Activated gamma-delta T cell (primary cell): ENCODE measurements at regions not wholly inside any gene's neighbourhood (a gene's known extent, or its start where the extent isn't known, plus 50 kb on each side); places are given as distances from the start of the nearest gene placed in this dataset.

Experiments used
- DNase-seq: peaks from one replicate; lab custom pipeline; 2025; lab: John Stamatoyannopoulos, UW

GRCh38 chr4:127533028-127533700 lies 99.6 kb upstream of the INTU start:
- no peak for DNase-seq

DNA sequence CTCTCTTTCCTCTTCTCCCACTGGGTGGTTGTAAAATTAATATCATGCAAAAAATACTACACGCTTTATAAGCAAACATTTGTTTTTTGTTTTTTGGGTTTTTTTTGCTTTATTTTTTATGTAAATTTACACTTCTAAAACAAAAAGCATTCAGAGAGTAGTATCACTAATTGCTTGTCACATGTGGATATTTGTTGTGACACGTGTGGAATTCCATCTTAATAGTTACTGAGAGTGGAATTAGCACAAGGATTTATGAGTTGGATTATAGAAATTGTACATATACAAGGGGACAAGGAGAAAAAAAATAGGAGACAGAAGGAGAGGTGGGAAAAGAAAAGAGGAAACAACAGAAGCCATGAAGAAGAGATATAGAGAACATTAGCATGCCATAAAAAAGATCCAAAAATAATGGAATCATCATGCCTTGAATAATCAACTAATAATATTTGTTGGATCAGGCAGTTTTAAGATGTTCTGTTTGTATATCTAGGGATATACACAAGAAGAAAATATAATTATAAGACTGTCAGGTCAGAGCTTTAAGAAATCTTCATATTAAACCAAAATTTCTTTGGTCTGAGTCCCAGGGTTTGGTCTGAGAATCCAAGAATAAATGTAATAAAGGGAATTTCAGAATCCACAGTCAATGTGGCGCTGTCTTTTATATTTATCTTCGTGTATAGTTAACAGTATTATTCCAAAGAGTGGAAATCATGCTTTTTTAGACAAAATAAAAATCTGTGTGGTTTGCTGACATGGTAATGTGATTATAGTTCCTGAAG lies 98.5 kb upstream of the INTU start:
- DNase-seq: no peak

- no peak for DNase-seq
Measured at GRCh38 chr4:127538016-127538415, 94.7 kb upstream of the INTU start.

DNA sequence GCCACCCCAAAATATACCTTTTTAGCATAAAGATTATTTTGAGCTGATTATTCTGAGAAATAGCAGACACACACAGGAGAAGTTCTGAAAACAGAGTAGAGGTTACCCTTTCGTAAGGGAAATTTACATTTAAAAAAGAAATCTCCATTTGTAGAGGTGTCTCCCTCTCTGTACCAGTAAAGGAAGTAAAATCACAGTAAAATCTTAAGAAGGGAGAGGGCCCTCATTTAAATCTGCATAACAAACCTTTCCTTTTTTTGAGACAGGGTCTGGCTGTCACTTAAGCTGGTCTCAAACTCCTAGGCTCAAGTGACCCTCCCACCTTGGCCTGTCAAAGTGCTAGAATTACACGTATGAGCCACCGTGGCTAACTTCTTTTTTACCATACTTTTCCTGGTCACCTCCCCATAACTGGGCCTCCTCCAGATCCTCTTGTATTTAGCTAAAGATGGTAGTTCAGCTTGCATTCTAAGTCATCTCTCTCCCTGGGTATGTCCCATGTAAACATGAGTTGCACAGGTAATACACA lies 92.2 kb upstream of the INTU start:
- DNase-seq: no peak

GRCh38 chr4:127545271-127545670 lies 87.5 kb upstream of the INTU start:
- DNase-seq: no peak

- no peak for DNase-seq
Measured at GRCh38 chr4:127548990-127549925, 83.5 kb upstream of the INTU start.

GRCh38 chr4:127555106-127555505 lies 77.7 kb upstream of the INTU start:
- no peak for DNase-seq

DNA sequence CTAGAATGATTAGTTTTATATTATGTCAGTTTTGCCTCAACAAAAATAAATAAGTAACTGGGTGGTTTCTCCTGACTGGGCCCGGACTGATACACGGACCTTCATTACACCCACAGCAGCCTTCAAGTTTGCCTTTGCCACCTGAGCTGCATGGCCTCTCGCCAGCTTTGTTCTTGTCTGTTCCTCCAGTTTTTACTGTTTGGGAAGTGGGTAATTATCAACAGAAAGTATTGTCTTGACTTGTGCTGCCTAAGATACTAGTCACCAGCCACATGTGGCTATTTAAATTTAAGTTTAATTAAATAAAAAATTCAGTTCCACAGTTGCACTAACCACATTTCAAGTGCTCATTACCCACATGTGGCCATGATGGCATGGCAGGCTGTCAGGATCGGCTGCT lies 74.7 kb upstream of the INTU start:
- no peak for DNase-seq

DNA sequence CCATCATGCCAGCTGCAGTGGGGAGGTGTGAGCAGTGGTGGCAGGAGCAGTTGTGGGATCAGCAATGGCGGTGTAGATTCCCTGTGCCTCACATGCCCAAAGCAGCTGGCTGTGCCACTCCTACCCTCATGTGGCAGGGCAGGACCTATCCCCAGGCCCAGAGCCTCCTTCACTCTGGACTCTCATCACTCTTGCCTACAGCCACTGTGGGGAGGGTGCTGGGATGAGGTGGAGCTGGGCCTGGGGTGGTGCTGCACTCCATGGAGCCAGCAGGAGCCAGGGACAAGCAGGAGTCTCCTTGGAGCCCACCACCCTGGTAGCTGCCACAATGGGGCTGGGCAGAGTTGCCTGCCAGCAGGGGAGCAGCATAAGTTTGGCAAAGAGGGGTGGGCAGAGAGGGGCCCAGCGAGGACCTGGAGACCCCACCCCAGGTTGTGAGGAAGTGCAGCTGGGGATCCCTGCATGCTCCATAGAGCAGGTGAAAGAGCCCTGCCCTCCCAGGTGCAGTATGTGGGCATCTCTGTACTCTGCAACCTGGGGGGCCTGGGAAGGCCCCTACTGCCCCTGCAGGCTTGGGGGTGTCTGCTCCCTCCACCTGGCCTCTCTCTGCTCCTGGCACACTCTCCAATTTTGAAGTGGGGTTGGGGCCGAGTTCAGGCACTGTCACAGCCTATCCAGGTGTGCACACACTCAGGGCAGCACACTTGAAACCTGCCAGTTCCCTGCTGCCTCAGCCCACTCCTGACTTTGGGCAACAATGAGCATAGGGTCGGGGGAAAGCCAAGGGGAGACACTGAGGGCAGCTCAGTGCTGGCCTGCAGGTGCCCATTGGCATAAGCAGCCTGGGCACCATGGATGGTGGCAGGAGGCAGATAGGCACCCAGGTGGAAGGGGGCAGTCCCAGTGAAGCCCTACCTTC lies 74.0 kb upstream of the INTU start:
- no peak for DNase-seq

GRCh38 chr4:127559981-127560380 lies 72.8 kb upstream of the INTU start:
- no peak for DNase-seq

- DNase-seq: no peak
Measured at GRCh38 chr4:127560755-127561154, 72.0 kb upstream of the INTU start.

DNA sequence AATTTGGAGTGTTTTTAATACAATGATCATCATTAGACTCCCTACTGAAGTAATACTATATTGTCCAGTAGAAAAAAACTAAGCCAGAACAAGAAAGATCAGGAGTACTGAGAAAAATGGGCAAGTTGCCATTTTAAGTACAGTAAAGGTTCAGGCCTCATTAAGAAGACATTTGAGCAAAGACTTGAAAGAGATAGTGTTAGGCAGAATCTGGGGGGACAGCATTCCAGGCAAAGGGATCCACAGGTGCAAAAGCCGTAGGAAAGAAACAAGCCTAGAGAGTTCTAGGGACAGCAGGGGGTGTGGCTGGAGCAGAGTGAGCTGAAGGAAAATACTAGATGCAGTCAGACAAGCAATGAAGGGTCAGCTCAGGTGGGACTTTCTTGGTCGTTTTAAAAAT lies 58.1 kb upstream of the INTU start:
- DNase-seq: no peak

GRCh38 chr4:127575888-127576287 lies 56.9 kb upstream of the INTU start:
- DNase-seq: no peak

DNA sequence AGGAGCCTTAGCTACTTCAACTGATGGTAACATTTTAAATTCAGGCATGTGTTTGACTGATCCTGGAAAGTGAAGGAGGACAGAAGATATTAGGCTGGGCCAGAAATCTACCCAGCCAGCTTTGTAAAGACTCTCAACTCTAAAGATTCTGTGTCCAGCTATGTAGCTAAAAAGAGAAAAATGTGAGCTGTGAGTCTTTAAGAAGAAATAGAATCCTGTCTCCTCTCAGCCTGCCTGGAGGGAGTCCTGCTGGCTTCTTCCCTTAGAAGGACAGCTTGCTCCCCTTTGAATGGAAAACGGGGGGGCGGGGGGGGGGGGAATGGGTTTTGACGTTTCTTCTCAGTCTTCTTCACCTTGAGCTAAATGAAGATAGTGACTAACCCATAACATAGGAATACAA lies 54.3 kb upstream of the INTU start:
- no peak for DNase-seq

DNA sequence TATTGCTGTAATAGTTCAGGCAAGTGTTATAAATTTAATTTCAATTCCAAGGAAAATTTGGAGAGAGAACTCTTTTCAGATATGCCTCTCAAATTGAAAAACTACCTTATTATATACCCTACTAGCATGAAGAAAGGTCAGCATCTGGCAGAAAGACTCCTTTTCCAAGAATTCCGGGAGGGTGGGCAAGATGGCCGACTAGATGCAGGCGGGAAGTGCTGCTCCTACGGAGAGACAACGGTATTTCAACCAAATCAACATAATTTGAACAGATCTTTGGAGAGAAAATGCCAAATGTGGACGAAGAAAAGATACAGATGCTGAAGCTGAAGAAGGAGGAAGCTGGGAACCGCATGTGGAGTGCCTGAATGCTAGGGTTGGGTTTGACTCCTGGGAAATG lies 53.8 kb upstream of the INTU start:
- no peak for DNase-seq

GRCh38 chr4:127579821-127580220 lies 52.9 kb upstream of the INTU start:
- DNase-seq: no peak

- DNase-seq: no peak
Measured at GRCh38 chr4:127580300-127580699, 52.5 kb upstream of the INTU start.

GRCh38 chr4:127580891-127581290 lies 51.9 kb upstream of the INTU start:
- DNase-seq: no peak
